Anterior cingulate cortex (tissue), 58 donors: ENCODE measurements at regions not wholly inside any gene's neighbourhood (a gene's known extent, or its start where the extent isn't known, plus 50 kb on each side); places are given as distances from the start of the nearest gene placed in this dataset.
"Not testable (repeated sequence)": the region's sequence is repeated elsewhere in the genome, so short reads cannot be mapped to it uniquely, and the experiment has no call there.

Source experiments
- DNase-seq, 58 donors: peaks; one replicate each; lab custom pipeline; 2025; lab: John Stamatoyannopoulos, UW

DNA sequence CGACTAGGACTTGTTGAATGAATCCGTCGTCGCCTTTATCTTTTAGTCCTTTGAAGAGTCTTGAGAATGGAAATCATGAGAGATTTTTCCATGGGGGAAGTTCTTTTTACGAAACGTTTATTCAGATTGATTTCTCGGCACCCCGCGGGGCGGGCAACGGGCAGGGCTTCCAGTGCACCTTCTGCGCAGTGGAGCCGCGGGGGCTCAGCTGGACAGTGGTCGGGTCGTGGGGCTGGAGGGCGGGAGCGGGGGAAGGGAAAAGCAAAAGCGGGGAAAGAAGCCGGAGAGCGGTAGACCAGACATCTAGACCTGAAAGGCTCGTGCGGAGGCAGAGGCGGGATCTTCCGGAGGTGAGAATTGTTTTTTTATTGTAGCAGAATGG lies 103.0 kb downstream of the NBPF11 start:
- DNase-seq, result not testable (repeated sequence)

- peak in 1 of 58 donors; percentile 1 for DNase-seq
Observed at GRCh38 chr1:148048423-148049114, 103.5 kb downstream of the NBPF11 start.

DNA sequence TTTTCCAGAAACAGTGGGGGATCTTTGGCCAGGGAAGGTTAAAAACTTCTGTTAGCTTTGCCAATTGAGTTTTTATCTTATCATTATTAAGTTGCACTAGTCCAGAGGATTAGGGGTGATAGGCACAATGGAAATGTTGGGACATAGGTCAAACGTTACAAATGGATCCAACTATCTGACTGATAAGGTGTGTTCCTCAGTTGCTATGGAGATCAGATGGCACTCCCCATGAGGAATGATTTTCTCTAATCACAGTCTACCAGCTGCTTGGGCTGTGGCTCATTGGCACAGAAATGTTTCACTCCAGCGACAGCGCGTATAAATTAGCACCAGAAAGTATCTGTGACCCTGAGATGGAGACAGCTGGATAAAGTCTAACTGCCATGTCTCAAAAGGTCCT lies 106.2 kb downstream of the NBPF11 start:
- not testable (repeated sequence) for DNase-seq

DNA sequence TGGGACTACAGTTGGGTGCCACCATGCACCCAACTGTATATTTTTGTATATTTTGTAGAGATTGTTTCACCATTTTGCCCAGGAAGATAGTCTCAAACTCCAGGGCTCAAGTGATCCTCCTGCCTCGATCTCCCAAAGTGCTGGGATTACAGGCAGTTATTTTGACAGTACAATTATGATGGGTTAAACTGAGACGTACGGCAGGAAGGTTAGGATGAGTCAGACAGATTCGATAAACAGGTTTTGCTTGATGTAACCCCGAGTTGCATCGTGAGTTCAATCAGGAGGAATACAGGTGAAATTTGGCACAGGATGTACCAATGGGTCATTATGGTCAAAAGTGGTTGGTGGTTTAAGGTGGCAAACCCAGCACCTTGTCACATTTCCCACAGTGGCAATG lies 107.6 kb downstream of the NBPF11 start:
- DNase-seq, result not testable (repeated sequence)
